Hepatocyte (in vitro differentiated cells): ENCODE measurements at regions not wholly inside any gene's neighbourhood (a gene's known extent, or its start where the extent isn't known, plus 50 kb on each side); places are given as distances from the start of the nearest gene placed in this dataset.

Experiments used
- DNase-seq: peaks from one replicate; pipeline ENCODE4 v3.0.0-alpha.2; 2016; ENCODE audit warnings: low spot score
- H2AFZ ChIP-seq: fragments of 200-600 bp; sonication (generic); 2 replicates; pipeline ENCODE4 v1.6.0; 2016; ENCODE audit warnings: antibody characterized with exemption, mild to moderate bottlenecking
- H3K27ac ChIP-seq: fragments of 200-600 bp; sonication (generic); 2 replicates; pipeline ENCODE4 v1.5.1; 2016; ENCODE audit warnings: mild to moderate bottlenecking
- H3K27me3 ChIP-seq: fragments of 200-600 bp; sonication (generic); 2 replicates; pipeline ENCODE4 v1.6.1; 2016
- H3K36me3 ChIP-seq: fragments of 200-600 bp; sonication (generic); replicated peaks from 2 replicates; pipeline ENCODE4 v1.5.1; 2016; ENCODE audit warnings: low read depth; ENCODE audit not compliant: insufficient read depth
- H3K4me1 ChIP-seq: fragments of 200-600 bp; sonication (generic); 2 replicates; pipeline ENCODE4 v1.5.1; 2016; ENCODE audit warnings: mild to moderate bottlenecking, moderate library complexity; ENCODE audit not compliant: insufficient read depth
- H3K4me2 ChIP-seq: fragments of 200-600 bp; sonication (generic); 2 replicates; pipeline ENCODE4 v1.6.0; 2016
- H3K4me3 ChIP-seq: fragments of 200-600 bp; sonication (generic); 2 replicates; pipeline ENCODE4 v1.5.1; 2016; ENCODE audit warnings: mild to moderate bottlenecking
- H3K79me2 ChIP-seq: fragments of 200-600 bp; sonication (generic); 2 replicates; pipeline ENCODE4 v1.6.0; 2017; ENCODE audit warnings: mild to moderate bottlenecking
- H3K9me2 ChIP-seq: fragments of 200-600 bp; sonication (generic); replicated peaks from 2 replicates; pipeline ENCODE4 v1.6.0; 2017; ENCODE audit warnings: mild to moderate bottlenecking; ENCODE audit not compliant: insufficient read depth
- H3K9me3 ChIP-seq: fragments of 200-600 bp; sonication (generic); 2 replicates; pipeline ENCODE4 v1.5.1; 2016; ENCODE audit warnings: low read depth, mild to moderate bottlenecking
- H4K20me1 ChIP-seq: fragments of 200-600 bp; sonication (generic); 2 replicates; pipeline ENCODE4 v1.6.0; 2016; ENCODE audit warnings: mild to moderate bottlenecking; ENCODE audit not compliant: insufficient read depth, poor library complexity, severe bottlenecking
- CTCF ChIP-seq: fragments of 200-600 bp; sonication (generic); IDR thresholded peaks from 2 replicates; pipeline ENCODE4 v1.5.1; 2016; ENCODE audit warnings: antibody characterized with exemption, mild to moderate bottlenecking; ENCODE audit not compliant: poor library complexity
- EZH2 ChIP-seq: fragments of 200-600 bp; sonication (generic); IDR thresholded peaks from 2 replicates; pipeline ENCODE4 v1.6.1; 2016; ENCODE audit warnings: antibody characterized with exemption, mild to moderate bottlenecking, borderline replicate concordance
- EZH2phosphoT487 ChIP-seq: fragments of 200-600 bp; sonication (generic); IDR thresholded peaks from one replicate; pipeline ENCODE4 v1.6.1; 2018; ENCODE audit warnings: antibody characterized with exemption, mild to moderate bottlenecking, low read depth, moderate library complexity; ENCODE audit not compliant: unreplicated experiment, severe bottlenecking
- WGBS: methylation state at CpG from one replicate; pipeline ENCODE4 v1.1.6; 2016; ENCODE audit warnings: low lambda C conversion rate; ENCODE audit errors: missing lambda C conversion rate; 5-methylcytosine and 5-hydroxymethylcytosine counted together

GRCh38 chr10:78576276-78576675 is 492.5 kb upstream of the ZMIZ1 start:
- Histone ChIP-seq H3K27me3 (no peaks in the 10 kb centered on the region), H3K9me2 (no peaks in the 10 kb centered on the region), H4K20me1 (no peaks in the 10 kb centered on the region), H3K36me3 (no peaks in the 10 kb centered on the region), H3K4me3 (no peak overlapping the region), H3K27ac (no peak overlapping the region), H3K4me1 (peaks cover 5% of the 10 kb centered on the region), H3K4me2 (no peak overlapping the region), H3K79me2 (no peaks in the 10 kb centered on the region), H2AFZ (no peak overlapping the region), H3K9me3 (no peaks in the 10 kb centered on the region)
- no peak for TF ChIP-seq EZH2
- no peak for TF ChIP-seq CTCF
- no peak for TF ChIP-seq EZH2phosphoT487
- 48% methylated on average over 5 of the region's 5 CpGs for WGBS
- no peak for DNase-seq

GRCh38 chr10:78577712-78578111 is 491.1 kb upstream of the ZMIZ1 start:
- Histone ChIP-seq H3K4me1 (no peaks in the 10 kb centered on the region), H3K9me2 (no peaks in the 10 kb centered on the region), H4K20me1 (no peaks in the 10 kb centered on the region), H3K27ac (no peak overlapping the region), H3K4me3 (no peak overlapping the region), H3K4me2 (no peak overlapping the region), H3K27me3 (no peaks in the 10 kb centered on the region), H3K9me3 (no peaks in the 10 kb centered on the region), H3K79me2 (no peaks in the 10 kb centered on the region), H2AFZ (no peak overlapping the region), H3K36me3 (no peaks in the 10 kb centered on the region)
- 81% methylated on average over 5 of the region's 5 CpGs for WGBS
- TF ChIP-seq EZH2, result no peak
- no peak for TF ChIP-seq CTCF
- no peak for TF ChIP-seq EZH2phosphoT487
- DNase-seq, result no peak

GRCh38 chr10:78578929-78579328 is 489.8 kb upstream of the ZMIZ1 start:
- no peaks in the 10 kb centered on the region for H3K36me3 ChIP-seq
- 77% methylated on average over 6 of the region's 6 CpGs for WGBS

More at GRCh38 chr10:78578929-78579328, 489.8 kb upstream of the ZMIZ1 start:
- Histone ChIP-seq H2AFZ (no peak overlapping the region), H3K9me2 (no peaks in the 10 kb centered on the region), H3K27ac (no peak overlapping the region), H3K9me3 (no peaks in the 10 kb centered on the region), H3K79me2 (no peaks in the 10 kb centered on the region), H3K27me3 (no peaks in the 10 kb centered on the region), H3K4me2 (no peak overlapping the region), H4K20me1 (no peaks in the 10 kb centered on the region), H3K4me3 (no peak overlapping the region), H3K4me1 (peaks cover 5% of the 10 kb centered on the region)
- TF ChIP-seq CTCF (no peak), EZH2phosphoT487 (no peak), EZH2 (no peak)
- no peak for DNase-seq
